Stimulated activated CD8-positive, alpha-beta memory T cell treated with anti-CD3 and anti-CD28 coated beads, Interleukin-15, amount 100 ng/mL, for 24 hours (primary cell): ENCODE measurements at regions not wholly inside any gene's neighbourhood (a gene's known extent, or its start where the extent isn't known, plus 50 kb on each side); places are given as distances from the start of the nearest gene placed in this dataset.

Source experiments
- DNase-seq: peaks from one replicate; pipeline ENCODE4 v3.0.0-alpha.2; 2020; ENCODE audit warnings: low read depth

- DNase-seq: no peak
Observed at GRCh38 chr7:130880668-130881067, 146.7 kb upstream of the KLF14 start.

GRCh38 chr7:130881091-130881798 lies 147.2 kb upstream of the KLF14 start:
- no peak for DNase-seq

GRCh38 chr7:130881799-130882141 lies 147.8 kb upstream of the KLF14 start:
- DNase-seq: no peak

GRCh38 chr7:130882396-130882795 lies 148.4 kb upstream of the KLF14 start:
- DNase-seq: no peak

- no peak for DNase-seq
Observed at GRCh38 chr7:130883928-130884327, 149.9 kb upstream of the KLF14 start.

- no peak for DNase-seq
Observed at GRCh38 chr7:130884437-130885417, 150.7 kb upstream of the KLF14 start.

GRCh38 chr7:130886438-130887135 lies 152.6 kb upstream of the KLF14 start:
- DNase-seq: no peak

GRCh38 chr7:130887182-130887956 lies 153.4 kb upstream of the KLF14 start:
- DNase-seq: no peak

- no peak for DNase-seq
Observed at GRCh38 chr7:130887957-130888371, 154.0 kb upstream of the KLF14 start.

GRCh38 chr7:130888468-130888867 lies 154.5 kb upstream of the KLF14 start:
- DNase-seq: no peak

- DNase-seq: no peak
Observed at GRCh38 chr7:130890176-130891020, 156.4 kb upstream of the KLF14 start.

GRCh38 chr7:130891254-130892094 lies 157.5 kb upstream of the KLF14 start:
- DNase-seq: no peak

- no peak for DNase-seq
Observed at GRCh38 chr7:130893441-130893894, 159.5 kb upstream of the KLF14 start.

GRCh38 chr7:130894146-130894908 lies 160.3 kb upstream of the KLF14 start:
- DNase-seq: no peak

GRCh38 chr7:130894909-130895750 lies 161.1 kb upstream of the KLF14 start:
- no peak for DNase-seq

- no peak for DNase-seq
Observed at GRCh38 chr7:130896051-130896881, 162.3 kb upstream of the KLF14 start.

- no peak for DNase-seq
Observed at GRCh38 chr7:130896898-130897514, 163.0 kb upstream of the KLF14 start.
